Stimulated activated CD4-positive, alpha-beta T cell treated with anti-CD3 and anti-CD28 coated beads, TNF-alpha, amount 100 ng/mL, for 1 hour (primary cell): ENCODE measurements at regions not wholly inside any gene's neighbourhood (a gene's known extent, or its start where the extent isn't known, plus 50 kb on each side); places are given as distances from the start of the nearest gene placed in this dataset.

ENCODE experiments used
- DNase-seq, 3 donors: peaks; one replicate each; pipeline ENCODE4 v3.0.0-alpha.2; 2020; ENCODE audit warnings: low read depth in 3 of 3, low spot score in 1 of 3

DNA sequence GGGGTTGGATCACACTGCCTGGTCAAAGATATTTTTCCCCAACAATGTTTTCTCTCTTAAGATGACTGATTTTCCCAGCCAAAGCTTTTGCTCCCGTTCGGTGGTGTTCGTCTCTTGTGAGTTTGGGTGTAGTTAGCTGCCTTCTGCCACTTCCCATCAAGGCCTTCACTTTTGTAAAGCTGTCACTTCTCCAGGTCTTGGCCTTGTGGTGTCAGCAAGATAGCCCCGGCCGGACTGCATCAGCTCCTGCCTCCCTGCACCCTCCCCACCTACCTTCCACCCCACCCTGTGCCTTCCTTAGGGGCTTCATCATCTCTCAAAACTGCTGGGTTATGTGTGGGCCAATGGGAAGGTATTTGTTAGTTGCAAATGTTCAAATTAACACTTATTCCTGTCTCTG lies 228.9 kb downstream of the BCL11A start:
- DNase-seq, result no peak

DNA sequence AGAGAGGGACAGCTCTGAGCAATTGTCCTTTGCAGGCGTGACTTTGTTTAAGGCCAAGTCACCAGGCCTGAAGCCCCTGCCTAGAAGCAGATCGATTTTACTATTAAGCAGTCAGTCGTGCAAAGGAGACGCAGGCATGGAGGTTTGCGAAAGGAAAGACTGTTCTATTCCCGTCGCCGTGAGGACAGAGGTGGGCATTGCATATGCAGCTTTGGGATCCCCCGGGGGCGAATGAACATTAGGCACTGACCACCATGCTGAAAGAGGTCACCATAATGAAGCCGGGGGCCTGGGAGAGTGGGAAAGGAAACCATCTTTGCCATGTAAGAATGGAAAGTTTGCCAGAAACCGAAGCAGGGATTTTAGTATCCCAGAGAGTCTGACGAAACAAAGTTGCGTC lies 231.6 kb downstream of the BCL11A start:
- DNase-seq, result no peak

DNA sequence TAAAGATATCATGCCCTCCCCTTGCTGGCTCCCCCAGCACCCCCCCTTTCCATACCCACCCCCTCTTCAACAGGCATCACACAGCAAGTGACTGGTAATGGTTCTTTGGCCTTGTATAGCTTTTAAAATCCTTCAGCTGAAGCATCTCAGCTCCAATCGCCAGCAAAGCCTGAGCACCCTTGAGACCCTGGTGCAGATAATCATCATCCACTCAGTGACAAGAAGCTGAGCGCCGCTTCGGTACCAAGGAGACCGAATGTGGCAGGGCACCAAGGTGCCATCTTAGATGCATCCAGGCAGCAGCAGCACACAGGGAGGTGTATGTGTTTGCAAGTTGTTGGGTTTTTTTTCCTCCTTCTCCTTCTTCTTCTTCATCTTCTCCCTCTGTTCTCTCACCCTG lies 232.7 kb downstream of the BCL11A start:
- DNase-seq, result no peak

DNA sequence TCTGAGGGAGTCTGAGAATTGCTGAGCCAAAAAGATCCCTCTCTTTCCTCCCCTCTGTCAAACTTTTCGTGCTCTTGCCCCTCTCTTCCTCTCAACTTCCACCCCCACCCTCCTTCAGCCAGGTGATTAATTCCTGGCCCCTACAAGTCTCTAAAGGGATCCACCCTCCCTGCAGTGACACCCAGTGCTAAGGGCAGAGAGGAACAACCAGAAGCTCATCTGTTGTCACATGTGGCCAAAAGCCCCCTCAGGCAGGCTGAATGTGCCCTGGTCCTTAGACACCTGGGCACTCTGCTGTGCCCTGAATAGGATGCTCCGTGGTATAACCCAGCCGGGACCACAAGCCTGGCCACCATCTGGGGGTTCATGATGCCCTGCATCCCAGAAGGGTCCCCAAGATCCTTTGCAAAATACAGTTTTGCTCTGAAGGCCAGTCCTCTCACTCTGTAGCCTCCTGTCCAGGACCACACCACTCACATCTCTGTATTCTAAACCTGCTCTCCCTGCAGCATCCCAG lies 234.4 kb downstream of the BCL11A start:
- DNase-seq, result no peak

DNA sequence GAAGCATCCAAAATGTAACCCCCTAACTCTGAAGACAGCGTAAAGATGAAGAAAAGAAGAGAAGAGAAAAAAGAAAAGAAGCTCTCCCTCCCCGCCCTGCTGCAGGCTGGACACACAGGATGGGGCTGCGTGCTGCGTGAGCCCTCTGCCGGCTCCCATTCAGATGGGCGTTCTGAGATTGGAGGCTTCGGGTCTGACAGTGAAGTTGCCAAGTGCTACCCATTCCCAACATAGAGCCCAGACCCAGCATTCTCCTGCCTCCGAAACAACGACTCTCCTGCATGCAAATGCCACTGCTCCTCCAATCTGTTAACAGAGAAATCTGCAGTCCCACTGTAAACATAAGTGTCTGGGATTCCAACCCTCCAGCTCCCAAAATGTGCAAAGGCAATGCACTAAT lies 234.9 kb downstream of the BCL11A start:
- DNase-seq, result no peak

DNA sequence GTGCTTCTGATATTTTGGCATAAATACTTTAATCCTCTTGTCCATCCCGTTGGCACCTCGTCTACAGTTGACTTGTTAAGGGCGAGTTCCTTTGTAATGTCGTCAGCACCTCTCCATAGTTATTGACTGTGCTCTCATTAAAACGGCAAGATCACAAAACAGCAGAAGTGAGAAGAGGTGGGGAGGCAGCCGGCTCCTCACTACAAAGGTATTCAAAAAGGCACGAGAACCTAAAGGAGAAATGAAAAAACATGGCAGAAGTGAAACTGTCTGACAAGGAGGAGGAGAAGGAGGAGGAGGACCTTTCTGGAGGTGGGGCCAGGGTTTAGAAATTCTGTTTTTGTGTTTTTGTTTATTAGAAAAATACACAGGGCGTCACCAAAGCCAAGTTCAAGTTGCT lies 235.6 kb downstream of the BCL11A start:
- DNase-seq, result no peak

DNA sequence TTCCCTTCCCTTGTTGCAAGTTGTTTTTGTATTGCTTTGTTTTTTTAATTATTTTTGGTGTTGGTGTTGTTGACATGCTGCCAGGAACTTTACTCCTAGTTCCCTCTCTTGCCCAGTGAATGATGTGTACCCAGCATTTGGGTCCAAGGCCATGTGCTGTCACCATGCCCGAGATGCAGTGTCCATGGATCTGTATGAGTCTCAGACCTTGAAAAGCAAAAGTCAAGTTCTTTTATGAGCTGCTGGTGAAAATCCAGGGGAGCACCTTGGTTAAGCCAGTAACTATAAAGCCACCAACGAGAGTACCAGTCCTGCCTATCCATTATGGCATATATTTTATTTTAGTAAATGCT lies 236.4 kb downstream of the BCL11A start:
- DNase-seq, result no peak

DNA sequence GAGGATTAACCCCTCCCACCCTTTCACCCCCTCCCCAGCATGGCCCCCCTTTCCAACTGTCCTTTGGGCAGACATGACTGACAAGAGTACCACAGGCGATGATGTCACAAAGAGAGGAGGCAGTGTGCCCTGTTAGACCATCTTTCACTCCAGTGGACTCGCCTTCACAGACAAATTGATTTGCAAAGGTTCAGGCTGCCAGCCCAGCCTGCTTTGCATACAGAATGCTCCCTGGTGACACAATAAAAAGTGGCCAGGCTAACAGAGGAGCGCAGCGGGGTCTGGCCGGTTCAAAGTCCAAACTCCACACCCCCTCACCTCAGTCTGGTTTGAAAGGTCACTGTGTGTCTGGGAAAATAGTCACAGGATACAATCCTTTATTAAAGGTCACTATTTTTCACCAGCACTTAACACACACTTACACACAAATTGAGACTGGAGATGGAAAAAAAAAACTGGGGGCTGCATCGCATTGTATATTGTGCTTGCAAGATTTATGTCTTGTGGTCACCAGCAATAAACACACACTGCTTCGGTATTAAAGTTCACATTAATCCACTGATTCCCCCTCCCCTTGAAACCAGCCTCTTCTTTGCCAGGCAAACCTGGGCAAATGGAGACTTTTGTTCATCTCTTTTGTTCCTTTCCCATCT lies 236.9 kb downstream of the BCL11A start:
- no peak for DNase-seq

DNA sequence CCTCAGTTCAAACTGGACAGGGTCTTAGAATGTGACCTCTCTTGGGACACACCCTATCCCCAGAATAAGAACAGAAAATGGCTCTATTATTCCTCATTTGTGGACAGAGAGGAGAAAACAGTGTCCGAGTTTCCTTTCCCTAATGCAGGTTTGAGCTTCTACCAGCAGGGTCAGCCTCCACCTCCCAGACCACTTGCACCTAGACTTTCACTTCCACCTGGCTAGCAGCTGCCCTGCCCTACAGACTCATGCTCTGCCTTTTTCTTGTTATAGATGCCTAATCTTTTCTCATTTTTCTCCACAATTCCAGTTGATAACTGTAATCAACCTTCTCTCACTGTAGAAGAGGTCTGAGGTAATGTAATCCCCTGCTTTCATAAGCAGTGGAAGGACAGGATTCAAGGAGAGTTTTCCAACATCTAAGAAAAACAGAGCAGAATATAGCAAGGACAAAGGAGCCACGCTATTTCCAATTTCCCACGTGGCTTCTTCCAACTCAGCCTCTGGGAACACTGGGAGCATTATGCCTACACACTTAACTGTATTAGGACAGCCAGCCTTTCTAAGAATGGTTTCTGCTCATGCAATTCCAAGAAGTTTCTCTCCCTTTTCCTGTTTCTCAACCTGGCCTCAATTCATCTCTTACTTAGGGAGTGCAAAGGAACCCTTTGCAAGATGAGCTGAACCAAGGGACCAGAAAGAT lies 239.8 kb downstream of the BCL11A start:
- no peak for DNase-seq

DNA sequence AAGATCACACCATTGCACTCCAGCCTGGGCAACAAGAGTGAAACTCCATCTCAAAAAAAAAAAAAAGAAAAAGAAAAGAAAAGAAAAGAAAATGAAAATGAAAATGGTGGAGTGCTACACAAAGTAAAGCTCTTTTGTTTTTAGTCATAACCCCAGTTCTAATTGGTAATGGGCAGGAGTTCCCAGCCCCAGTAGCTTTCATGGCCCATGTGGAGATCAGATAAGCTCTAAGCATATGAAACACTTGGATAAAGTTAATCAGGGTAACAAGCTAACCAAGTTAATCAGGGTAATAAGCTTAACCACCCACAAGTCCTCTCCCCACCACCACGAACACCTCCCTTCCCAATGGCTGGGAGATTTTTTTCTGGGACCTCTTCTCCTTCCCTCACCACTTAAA lies 240.8 kb downstream of the BCL11A start:
- DNase-seq, result no peak

DNA sequence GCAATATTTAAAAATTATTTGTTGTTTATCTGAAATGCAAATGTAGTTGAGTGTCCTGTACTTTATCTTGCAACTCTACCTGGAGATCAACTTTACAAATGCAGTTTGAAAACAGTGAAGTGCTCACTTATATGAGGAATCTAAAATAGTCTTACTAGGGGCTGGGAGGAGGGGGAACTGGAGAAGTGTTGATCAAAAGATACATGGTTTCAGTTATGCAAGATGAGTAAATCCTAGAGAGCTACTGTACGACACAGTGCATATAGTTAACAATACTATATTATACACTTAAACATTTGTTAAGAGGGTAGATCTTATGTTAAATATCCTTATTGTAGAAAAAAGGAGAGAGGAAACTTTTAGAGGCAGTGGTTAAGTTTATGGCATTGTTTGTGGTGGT lies 241.9 kb downstream of the BCL11A start:
- no peak for DNase-seq

DNA sequence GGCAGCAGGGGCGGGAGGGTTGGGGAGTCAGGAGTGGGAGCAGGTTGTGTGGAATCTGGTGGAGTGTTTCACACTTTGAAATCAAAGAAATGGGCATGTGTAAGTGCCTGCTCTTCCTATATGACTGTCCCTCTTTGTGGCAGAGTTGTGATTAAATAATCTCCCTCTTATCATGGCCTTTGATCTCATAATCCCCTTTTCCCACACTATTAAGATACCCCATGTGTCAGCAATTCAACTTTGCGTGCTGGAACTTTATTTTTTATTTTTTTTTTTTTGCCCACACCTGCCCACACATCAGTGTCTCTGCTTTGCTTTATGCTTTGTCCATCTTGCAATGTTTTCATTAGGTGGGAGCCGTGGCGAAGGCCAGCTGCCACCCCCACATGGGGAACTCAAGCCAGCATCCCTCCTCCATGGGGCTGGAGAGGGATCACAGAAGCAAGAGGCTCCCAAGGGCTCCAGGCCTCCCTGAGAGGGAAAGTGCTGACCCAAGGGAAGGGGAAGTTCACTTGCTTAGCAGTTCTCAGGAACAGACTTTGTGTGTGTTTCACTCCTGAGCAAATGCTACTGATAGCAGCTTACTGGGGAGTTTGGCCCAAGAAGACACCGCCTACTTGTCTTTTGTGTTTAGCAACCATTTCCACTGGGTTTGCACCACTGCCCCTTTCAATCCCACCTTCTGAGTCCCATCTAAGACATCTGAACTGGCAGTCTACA lies 243.4 kb downstream of the BCL11A start:
- no peak for DNase-seq

DNA sequence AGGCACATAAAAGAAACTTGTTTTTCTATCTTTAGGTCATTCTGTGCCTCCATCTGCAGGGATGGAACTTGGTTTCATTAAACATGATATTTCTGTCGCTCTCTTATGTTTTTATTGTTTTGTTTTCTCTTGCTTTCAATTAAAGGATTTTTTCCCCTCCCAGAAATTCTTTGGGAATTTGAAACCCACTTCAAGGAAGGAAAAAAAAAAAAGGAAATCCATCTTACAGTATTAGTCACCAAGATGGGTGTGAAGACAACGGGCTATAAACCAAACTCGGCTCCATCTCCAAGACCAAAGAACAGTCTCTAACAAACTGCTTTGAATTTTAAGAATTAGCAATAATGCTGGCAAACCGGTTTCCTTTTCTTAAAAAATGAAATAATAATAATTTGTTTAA lies 244.1 kb downstream of the BCL11A start:
- no peak for DNase-seq

DNA sequence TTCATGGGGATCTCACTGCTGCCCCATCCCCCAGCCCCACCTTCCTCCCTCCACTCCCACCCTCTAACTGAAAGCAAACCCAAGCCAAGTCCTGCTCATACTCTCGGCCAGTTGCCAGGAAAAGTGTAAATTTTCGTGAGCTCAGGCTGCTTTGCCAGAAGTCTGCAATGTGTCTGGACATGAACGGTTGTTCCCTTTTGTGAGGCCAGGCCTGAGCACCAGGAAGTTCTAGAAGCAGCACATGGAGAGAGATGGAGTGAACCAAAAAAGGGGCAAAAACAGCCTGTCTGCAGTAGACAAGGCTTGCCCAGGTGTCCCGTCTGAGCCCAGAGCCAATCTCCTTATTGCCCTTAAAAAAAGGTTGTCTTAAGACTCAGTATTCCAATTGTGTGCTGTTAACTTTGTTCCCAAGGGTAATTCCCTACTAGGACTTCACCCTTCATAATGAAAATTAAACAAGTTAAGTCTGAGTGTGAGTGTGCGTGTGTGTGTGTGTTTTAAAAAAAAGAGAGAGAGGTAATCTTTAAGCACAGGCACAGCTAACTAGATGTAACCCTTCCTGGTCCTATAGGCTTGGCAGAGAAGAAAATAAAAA lies 247.1 kb downstream of the BCL11A start:
- no peak for DNase-seq

DNA sequence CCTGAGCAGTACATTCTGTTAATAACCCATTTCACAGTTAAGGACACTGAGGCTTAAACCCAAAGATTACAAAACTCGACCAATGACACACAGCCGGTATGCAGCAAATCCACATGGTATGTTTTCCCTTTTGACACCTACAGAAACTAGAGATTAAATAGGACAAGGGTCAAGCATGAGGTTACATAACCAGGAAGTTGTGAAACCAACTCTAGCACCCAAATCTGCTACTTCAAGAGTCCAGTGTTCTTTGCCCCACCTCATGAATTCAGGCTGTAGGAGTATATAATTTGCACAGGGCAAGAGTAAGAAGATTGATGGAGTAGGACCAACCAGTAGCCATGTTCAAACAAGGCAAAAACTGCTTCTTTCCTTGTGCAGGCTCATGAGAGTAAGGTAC lies 249.8 kb downstream of the BCL11A start:
- DNase-seq, result no peak

DNA sequence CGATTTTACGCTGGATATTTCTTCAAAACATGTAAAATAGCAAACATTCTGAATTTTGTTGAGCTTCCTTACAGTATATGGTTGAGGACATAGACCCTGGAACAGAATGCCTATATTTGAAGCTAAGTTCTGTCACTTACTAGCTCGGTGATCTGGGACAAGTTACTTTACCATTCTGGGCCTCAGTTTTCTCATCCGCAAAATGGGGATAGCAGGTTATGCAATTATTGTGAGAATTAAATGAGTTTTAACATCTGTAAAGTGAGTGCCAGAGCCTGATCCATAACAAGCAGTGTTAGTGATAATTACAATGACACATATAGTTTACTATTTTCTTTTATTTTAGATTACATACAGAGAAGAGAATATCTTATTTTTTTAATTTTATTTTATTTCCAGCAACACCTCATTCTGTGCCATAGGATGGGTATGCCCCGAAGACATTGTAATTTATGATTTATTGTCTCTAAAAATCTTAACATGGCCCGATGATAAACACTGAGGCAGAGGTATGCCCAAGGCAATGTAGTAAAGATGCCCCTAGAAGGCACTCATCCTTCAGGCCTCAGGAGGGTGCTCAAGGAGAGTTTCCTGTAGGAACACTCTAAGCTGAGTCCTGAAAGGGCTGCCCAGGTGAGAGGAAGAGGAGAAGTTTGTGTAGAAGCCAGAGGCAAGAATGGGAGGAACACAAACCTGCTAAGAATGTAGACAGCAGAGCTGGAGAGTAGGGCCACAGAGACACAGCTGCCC lies 250.9 kb downstream of the BCL11A start:
- DNase-seq, result no peak

DNA sequence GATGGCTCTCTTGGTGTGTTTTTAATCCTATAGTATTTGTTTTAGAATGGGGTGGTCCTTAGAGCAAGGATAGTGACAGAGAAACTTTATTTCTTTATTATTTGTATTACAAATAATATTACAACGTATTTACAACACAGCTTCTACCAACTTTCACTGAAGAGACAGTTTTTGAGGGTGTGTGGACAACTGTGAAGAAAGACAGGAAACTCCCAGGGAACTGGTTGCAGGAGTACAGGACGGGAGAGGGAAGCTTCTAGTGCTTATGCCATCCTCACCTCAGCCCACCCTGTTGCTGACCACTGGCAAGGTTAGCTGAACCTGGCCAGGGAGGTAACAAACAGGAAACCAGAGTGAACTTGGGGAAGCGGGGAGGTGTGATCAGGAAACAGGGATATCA lies 251.7 kb downstream of the BCL11A start:
- DNase-seq, result no peak

DNA sequence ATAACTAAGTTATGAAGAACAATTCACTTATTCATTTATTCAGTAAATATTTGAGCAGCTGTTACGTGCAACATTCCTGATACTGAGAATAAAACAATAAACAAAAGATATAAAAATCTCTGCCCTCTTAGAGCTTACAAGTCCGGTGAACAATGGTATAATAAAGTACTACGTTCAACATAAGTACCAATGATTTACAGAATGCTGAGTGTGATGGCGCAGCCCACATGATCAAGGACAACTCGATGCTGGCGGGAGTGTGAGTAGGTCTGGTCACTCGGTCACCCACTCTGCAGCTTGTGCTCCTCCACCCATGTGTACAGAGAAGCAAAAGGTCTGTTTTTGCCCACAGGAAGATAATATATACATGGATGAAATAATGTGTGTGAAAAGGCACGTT lies 254.3 kb downstream of the BCL11A start:
- DNase-seq, result no peak

DNA sequence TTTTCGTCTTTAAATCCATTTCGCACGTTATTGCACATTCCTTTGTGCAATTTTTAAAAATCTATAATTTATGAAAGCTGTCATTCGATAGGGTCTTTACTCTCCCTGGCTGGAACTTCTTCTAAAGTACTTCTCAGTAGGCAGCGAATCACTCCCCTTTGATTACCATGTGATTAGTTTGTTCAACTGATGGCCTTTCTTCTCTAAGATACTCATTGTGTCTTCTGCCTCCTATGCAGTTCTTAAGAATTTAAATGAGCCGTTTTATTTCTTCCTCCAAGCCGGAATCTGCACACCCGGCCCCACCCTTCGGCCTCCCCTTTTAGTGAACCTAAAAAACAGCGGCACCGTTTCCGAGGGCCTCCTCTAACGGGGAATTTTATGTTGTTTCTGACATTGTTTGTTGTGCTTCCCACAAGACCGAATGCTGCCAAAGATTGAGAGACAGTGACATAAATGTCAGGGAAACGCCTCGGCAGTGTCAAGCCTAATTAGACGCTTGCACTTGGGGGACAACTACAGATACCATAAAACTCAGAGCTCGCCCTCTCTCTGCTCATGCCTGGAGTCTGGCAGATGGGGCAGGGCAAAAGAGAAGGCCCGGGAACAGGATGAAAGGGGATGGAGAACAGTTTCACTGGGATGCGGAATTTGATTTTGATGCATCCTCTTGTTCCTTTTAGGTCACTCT lies 255.3 kb downstream of the BCL11A start:
- no peak for DNase-seq

DNA sequence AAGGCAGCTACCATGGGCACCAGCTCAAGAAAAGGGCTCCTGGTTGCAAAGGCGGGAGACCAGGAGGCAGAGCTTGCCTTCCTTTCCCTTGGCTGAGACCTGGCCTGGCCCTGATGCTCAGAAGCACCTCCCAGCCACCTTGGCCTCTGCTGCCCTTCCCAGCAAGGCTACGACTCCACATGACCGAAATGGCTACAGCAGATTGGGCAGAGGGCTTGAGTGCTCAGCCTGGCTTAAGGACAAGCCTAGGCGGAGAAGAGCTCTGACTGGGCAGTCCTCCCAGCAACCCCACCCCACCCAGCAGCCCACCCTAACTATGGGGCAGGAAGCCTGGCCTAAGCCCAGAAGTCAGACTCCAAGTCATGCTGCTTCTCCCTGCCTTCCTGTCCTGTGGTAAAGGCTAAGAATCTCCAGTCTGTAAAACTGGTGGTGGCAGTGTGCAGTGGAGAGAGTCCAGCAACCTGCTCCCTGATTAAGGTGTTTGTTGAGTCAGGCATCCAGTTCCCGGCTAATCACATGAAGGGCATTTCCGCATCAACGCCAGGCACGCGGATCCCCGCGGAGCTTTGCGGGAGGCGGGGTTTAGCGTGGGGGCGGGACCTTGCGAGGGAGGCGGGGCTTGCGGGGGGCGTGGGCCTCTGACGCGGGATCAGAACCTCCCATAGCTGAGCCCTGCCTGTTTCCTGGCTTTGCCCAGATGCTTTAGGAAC lies 256.0 kb downstream of the BCL11A start:
- no peak for DNase-seq
